NCI-H774 (cell line): ENCODE measurements at regions not wholly inside any gene's neighbourhood (a gene's known extent, or its start where the extent isn't known, plus 50 kb on each side); places are given as distances from the start of the nearest gene placed in this dataset.

Experiments used
- DNase-seq: peaks from one replicate; lab custom pipeline; 2025; lab: John Stamatoyannopoulos, UW

DNA sequence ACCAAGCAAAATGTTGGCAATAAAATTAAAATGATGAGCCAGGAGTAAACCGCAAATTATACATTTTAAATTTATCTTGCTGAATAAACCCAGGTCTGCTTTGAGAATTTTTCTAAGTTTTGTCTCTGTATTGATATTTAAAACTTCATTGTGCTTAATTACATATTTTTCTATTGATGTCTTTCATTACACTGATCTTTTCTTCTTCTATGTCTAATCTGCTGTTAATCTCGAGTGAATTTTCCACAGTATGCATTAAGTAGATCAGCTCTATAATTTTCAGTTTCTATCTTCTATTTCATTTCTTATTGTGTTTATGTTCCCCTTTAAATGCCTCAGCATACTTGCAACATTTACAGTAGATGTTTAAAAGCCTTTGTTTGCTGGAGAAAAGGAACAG is 918.7 kb downstream of the FAT4 start:
- DNase-seq: no peak

GRCh38 chr4:126238013-126238412 is 923.3 kb downstream of the FAT4 start:
- DNase-seq: no peak

- DNase-seq: no peak
Measured at GRCh38 chr4:126241634-126242033, 926.9 kb downstream of the FAT4 start.

DNA sequence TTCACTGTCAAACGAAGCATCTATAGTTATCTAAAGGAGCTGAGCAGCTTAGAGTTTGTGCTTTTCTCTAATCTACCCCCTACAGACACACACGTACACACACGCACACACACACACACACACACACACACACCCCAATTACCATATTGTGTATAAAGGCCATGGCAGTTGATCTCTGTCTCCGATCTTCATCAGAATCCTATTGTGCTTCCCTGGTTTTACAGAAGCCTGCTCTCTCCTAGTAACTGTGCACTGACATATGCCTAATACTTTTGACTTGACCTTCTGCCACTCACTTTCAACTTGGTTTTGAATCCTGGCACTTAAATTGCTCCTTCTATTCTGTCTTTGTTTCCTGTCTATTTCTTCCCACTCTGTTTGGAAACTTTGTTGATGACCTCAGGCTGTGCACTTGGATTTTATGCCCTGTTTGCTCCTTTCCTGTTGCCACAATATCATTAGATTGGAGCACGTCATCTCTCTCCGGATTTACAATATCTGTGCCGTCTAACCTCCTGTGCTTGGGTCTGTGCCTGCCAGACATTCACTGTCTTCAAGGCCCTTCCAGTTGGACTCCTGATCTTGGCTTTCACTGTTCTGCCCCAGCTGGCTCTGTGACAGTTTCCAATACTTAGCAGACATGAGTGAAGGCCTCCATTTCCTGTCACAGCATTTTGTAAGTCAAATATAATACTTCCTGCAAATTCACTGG is 928.1 kb downstream of the FAT4 start:
- no peak for DNase-seq

- DNase-seq: no peak
Measured at GRCh38 chr4:126247409-126247808, 932.7 kb downstream of the FAT4 start.

DNA sequence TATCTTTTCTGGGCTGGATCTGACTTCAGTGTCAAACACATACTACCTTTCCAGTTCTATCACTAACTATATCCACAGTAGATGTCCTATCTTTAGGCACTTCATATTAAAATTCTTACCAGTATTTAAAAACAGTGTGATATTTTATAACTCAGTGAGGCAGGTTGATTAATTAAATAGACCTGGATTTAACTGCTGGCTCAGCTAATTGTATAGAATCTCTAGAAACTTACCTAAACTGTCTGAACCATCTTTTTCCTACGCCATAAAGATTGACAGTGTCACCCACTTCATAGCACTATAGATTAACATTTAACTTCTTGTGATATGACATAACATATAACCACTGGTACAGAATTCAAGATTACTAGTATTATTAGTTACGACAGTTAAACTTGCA is 935.3 kb downstream of the FAT4 start:
- DNase-seq: no peak

DNA sequence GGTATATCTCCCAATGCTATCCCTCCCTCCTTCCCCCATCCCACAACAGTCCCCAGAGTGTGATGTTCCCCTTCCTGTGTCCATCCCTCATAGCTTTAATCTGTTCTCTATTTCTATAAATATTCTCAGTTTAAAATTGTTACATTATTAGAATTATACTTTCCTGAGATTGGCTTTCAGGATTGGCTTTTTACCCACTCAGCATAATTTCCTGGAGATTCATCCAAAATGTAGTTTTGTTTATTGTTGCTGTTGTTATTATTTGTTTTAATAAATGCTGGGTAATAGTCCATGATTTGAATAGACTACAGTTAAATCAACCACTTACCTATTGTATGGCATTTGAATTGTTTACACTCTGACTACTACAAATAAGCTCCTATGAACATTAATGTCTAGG is 936.4 kb downstream of the FAT4 start:
- DNase-seq: no peak

- no peak for DNase-seq
Measured at GRCh38 chr4:126262665-126263064, 947.9 kb downstream of the FAT4 start.

- no peak for DNase-seq
Measured at GRCh38 chr4:126264839-126265238, 950.1 kb downstream of the FAT4 start.

DNA sequence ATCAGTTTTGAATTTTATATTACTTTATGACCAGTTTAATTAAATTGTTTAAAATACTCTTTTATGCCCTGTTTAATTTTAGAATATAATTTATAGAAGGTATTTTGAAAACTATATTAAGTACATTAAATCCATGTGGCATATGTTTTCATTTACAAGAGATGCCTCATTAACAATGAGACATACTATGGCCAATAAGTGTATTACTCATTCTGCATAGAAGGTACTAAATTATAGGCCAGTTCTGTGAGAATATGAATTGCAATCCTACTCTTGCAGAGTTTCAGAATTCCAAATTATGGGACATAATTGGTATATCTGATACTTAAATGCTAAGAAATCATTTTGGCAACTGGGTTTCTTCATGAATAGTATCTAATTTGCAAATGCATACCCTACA is 951.1 kb downstream of the FAT4 start:
- DNase-seq: no peak

DNA sequence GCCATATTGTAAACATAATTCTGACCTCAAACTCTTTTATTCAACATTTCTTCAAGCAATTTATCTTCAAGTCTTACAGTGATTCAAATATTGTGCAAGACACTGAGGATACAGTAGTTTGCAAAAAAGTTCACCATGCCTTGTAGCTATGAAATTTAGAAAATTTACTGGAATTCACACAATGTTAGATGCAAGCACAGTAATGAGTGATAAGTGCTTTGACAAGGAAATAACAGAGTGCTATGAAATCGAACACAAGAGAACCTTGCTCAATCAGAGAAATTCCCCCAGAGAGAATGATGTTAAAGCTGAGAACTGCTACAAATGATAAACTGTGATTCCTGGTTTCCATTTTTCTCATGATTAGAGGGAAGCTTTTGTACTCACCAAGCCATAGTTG is 952.9 kb downstream of the FAT4 start:
- no peak for DNase-seq

GRCh38 chr4:126268106-126268505 is 953.4 kb downstream of the FAT4 start:
- DNase-seq: no peak

- no peak for DNase-seq
Measured at GRCh38 chr4:126269106-126269505, 954.4 kb downstream of the FAT4 start.

DNA sequence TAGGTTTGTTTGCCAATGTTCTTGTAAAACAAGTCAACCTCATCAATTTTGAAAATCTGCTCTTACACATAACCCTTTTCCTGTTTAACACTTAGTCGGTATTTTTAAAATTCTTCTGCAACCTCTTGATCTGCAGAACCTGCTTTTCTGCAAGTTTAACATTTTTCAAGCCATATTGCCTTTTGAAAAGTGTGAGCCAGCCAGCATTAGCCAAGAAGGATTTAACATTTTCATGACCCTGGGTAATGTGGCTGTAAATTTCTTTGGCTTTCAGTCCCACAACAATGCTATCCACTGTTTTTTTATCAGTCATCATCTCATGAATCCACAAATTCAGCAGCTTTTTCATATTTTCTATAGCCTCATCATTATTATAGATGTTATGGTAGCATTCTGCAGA is 956.5 kb downstream of the FAT4 start:
- DNase-seq: no peak

DNA sequence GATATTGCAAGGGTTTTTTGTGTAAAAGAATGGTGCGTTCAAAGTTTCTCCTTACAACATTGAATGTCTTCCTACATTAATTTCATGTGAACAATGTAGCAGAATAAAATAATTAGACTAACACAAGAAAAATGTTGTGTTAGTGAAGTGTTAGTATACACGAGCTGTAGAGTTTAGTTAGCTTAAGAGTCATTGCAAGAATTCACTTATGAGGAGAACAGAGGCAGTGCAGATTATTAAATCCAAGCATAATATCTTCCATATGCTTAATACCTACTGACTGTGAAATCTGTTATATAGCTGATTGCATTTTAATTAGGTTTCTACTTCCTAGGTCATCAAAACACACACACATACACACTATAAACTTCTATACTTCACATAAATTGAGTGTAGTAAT is 959.0 kb downstream of the FAT4 start:
- no peak for DNase-seq

DNA sequence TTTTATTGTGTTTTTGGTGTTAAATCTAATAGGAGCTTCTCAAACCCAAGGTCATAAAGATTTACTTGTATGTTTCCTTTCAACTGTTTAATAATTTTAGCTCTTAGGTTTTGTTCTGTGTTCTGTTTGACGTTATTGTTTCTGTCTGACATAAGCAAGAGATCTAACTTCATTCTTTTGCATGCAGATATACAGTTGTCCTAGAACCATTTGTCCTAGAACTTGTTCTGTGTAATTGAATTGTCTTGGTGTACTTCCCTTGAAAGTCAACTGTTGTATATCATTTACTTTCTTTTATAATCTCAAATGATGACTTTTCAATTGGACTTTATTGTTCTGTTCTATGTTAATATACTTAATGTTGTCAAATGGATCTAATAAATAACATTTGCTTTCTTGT is 977.1 kb downstream of the FAT4 start:
- no peak for DNase-seq

DNA sequence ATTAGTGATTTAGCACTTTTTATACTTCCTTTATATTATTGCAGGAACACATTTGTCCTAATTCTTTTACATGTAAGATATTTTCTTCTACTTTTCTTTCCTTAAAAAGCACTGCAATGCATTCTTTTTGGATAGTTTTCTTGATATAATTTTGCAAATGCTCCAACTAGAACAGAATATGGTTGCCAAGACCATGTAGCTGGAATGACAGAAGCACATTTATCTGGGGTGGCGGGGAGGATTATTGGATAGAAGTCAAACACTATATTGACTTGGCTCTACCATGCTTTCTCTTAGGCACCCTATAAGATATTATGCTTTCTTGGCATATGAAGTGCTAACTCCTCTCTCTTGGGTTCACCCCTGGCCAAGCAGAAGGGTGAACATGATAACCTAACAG is 983.5 kb downstream of the FAT4 start:
- DNase-seq: no peak

GRCh38 chr4:126306152-126306869 is 991.6 kb downstream of the FAT4 start:
- DNase-seq: no peak

DNA sequence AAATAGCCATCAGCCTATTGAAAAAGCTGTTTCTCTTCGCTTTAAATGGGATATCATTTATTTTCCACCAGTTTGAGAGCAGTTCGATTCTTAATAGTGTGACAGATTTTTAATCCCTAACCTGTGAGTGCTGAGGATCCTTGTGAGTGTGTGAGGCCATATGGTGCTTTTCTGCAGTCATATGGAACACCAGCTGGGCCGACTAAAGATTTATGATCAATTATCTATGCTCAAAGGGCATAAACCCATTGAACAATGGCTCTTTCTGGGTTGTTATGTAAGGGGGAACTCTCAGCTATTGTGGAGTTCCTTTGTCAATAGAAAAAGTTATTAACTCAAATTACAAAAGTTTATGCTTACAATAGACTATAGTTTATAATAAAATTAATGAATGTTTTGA is 1003.6 kb downstream of the FAT4 start:
- DNase-seq: no peak

DNA sequence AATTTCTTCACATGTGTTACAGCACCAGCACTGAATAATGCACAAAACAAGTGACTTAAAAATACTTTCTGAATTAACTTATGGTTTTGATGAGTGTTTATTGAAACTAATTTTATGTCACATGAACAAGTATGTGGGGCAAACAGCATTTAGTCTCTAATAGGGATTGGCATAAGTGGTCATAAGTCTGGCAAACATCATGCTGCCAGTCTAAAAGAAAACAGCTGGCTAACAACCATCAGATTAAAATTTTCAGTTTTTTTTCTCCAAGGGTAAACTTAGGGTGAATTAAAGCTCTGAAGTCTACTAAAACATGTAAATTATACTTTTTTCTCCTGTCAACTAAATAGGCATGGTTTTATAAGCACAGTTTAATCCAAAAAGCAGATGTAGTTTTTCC is 1014.2 kb downstream of the FAT4 start:
- no peak for DNase-seq

GRCh38 chr4:126338548-126338947 is 1023.8 kb downstream of the FAT4 start:
- DNase-seq: no peak

DNA sequence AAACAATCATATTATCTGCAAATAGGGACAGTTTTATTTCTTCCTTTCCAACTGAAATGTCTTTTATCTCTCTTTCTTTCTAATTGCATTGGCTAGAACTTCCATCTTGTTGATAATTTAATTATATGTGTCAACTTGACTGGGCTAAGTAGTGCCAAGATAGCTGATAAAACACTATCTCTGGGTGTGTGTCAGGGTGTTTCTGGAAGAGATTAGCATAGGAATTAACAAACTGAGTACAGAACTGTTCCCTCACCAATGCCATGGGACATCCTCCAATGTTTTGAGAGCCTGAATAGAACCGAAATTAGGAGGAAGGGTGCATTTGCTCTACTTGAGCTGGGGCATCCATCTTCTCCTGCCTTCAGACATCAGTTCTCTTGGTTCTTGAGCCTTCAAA is 1027.2 kb downstream of the FAT4 start:
- no peak for DNase-seq

- DNase-seq: no peak
Measured at GRCh38 chr4:126344472-126344871, 1029.7 kb downstream of the FAT4 start.

- no peak for DNase-seq
Measured at GRCh38 chr4:126346654-126347053, 1031.9 kb downstream of the FAT4 start.
